HepG2 (cell line): ENCODE measurements at regions not wholly inside any gene's neighbourhood (a gene's known extent, or its start where the extent isn't known, plus 50 kb on each side); places are given as distances from the start of the nearest gene placed in this dataset.

Source experiments
- ATAC-seq: fragments of 200-7000 bp; cut with Tn5 transposase; 3 replicates; pipeline ENCODE4 v1.9.1; 2020; ENCODE audit warnings: mild to moderate bottlenecking, moderate library complexity
- BruUV-seq: library from RNA; stranded (reverse); fragments of 400-500 nt; replicated peaks from 2 replicates; lab custom pipeline; 2021; lab: Mats Ljungman, UMichigan
- CTCF ChIA-PET: fragments of 300-600 bp; formaldehyde crosslinking; extraction: SDS; loops from one replicate; lab custom pipeline; 2021; ENCODE audit warnings: low total read pairs, inconsistent platforms, low intra/inter-chr PET ratio; lab: Yijun Ruan, JAX
- POLR2A ChIA-PET: fragments of 350-600 bp; sonication (Branson Sonifier 250); formaldehyde crosslinking; loops from one replicate; lab custom pipeline; 2020; ENCODE audit warnings: antibody characterized with exemption, inconsistent platforms; lab: Yijun Ruan, JAX
- DNase-seq: peaks from one replicate; pipeline ENCODE4 v3.0.0-alpha.2; 2015; ENCODE audit warnings: low spot score
- FAIRE-seq: peaks from 3 replicates; lab custom pipeline; 2011; peaks lifted over from hg19 to GRCh38; lab: Jason Lieb, UNC
- H2AFZ ChIP-seq: one replicate; pipeline ENCODE4 v1.6.1; 2011; ENCODE audit warnings: low read length, inconsistent platforms
- H3K27ac ChIP-seq: fragments of 300-600 bp; 3 replicates; pipeline ENCODE4 v1.8.0; 2011; ENCODE audit warnings: mixed run types, mild to moderate bottlenecking, mixed read lengths, low read length, inconsistent platforms; ENCODE audit not compliant: insufficient read depth; ENCODE audit errors: extremely low read length
- H3K27me3 ChIP-seq, 2 experiments: fragments of 200-600 bp in 1 of 2; 2 replicates in 1 of 2; 3 replicates in 1 of 2; pipeline versions ENCODE4 v1.6.0 to v1.8.0; 2011; ENCODE audit warnings: low read length in 2 of 2, mild to moderate bottlenecking in 2 of 2, moderate library complexity in 2 of 2, inconsistent platforms in 1 of 2; ENCODE audit not compliant: insufficient read depth in 2 of 2, control insufficient read depth in 1 of 2
- H3K36me3 ChIP-seq, 2 experiments: fragments of 200-600 bp in 1 of 2; replicated peaks in 1 of 2; 2 replicates in 1 of 2; 3 replicates in 1 of 2; pipeline versions ENCODE4 v1.5.1 to v1.8.0; 2011; ENCODE audit warnings: low read length in 2 of 2, inconsistent platforms in 1 of 2; ENCODE audit not compliant: insufficient read depth in 2 of 2, control insufficient read depth in 1 of 2
- H3K4me1 ChIP-seq: 2 replicates; pipeline ENCODE4 v1.5.1; 2012; ENCODE audit warnings: low read length, inconsistent platforms; ENCODE audit not compliant: insufficient read depth
- H3K4me2 ChIP-seq: 2 replicates; pipeline ENCODE4 v1.6.0; 2011; ENCODE audit warnings: low read depth, low read length, inconsistent platforms
- H3K4me3 ChIP-seq, 3 experiments: fragments of 200-600 bp in 1 of 3; sonication (generic), shearing (Covaris generic) in 1 of 3; replicated peaks in 1 of 3; 2 replicates each; pipeline ENCODE4 v1.5.1; 2011 to 2016; ENCODE audit warnings: low read length in 3 of 3, inconsistent platforms in 2 of 3, low read depth in 2 of 3, mild to moderate bottlenecking in 2 of 3, control low read depth in 1 of 3, mixed read lengths in 1 of 3; ENCODE audit not compliant: insufficient read depth in 1 of 3
- H3K79me2 ChIP-seq: one replicate; pipeline ENCODE4 v1.6.1; 2011; ENCODE audit warnings: low read length, inconsistent platforms; ENCODE audit not compliant: insufficient read depth
- H3K9ac ChIP-seq: 2 replicates; pipeline ENCODE4 v1.6.0; 2011; ENCODE audit warnings: mild to moderate bottlenecking, low read depth, low read length, inconsistent platforms; ENCODE audit not compliant: insufficient read depth
- H3K9me3 ChIP-seq: 2 replicates; pipeline ENCODE4 v1.5.1; 2012; ENCODE audit warnings: mild to moderate bottlenecking, low read length
- H4K20me1 ChIP-seq: 2 replicates; pipeline ENCODE4 v1.6.0; 2011; ENCODE audit warnings: inconsistent platforms, mild to moderate bottlenecking, low read length, moderate library complexity; ENCODE audit not compliant: insufficient read depth
- ARID4A ChIP-seq: sonication (generic); formaldehyde crosslinking; IDR thresholded peaks from 2 replicates; pipeline ENCODE4 v1.5.0; 2020; ENCODE audit warnings: mild to moderate bottlenecking, missing genetic modification reagents, borderline replicate concordance
- CHD2 ChIP-seq: IDR thresholded peaks from 2 replicates; pipeline ENCODE4 v1.6.1; 2011; ENCODE audit warnings: low read depth, low read length, improper control_type of control experiment
- NFIB ChIP-seq: sonication (generic); formaldehyde crosslinking; IDR thresholded peaks from 2 replicates; pipeline ENCODE4 v1.9.0; 2021; ENCODE audit warnings: missing genetic modification reagents, mild to moderate bottlenecking, borderline replicate concordance
- RCOR2 ChIP-seq: IDR thresholded peaks from 2 replicates; pipeline ENCODE4 v1.6.1; 2016; ENCODE audit warnings: missing biosample characterization, missing genetic modification reagents
- RORA ChIP-seq: sonication (generic); formaldehyde crosslinking; IDR thresholded peaks from 2 replicates; pipeline ENCODE4 v1.5.0; 2020; ENCODE audit warnings: mild to moderate bottlenecking, missing genetic modification reagents, moderate library complexity
- RXRB ChIP-seq: IDR thresholded peaks from 2 replicates; pipeline ENCODE4 v1.6.1; 2016; ENCODE audit warnings: borderline replicate concordance, missing genetic modification reagents, missing compliant biosample characterization
- ZNF446 ChIP-seq: sonication (generic); formaldehyde crosslinking; IDR thresholded peaks from 2 replicates; pipeline ENCODE4 v1.5.0; 2020; ENCODE audit warnings: mild to moderate bottlenecking, missing genetic modification reagents
- ZNF547 ChIP-seq: sonication (generic); formaldehyde crosslinking; IDR thresholded peaks from 2 replicates; pipeline ENCODE4 v1.5.1; 2020; ENCODE audit warnings: mild to moderate bottlenecking, missing genetic modification reagents
- ZNF609 ChIP-seq: sonication (generic); formaldehyde crosslinking; IDR thresholded peaks from 2 replicates; pipeline ENCODE4 v1.4.0; 2020; ENCODE audit warnings: mild to moderate bottlenecking, missing genetic modification reagents, borderline replicate concordance
- WGBS: methylation state at CpG from one replicate; pipeline ENCODE4 v1.1.6; 2017; ENCODE audit warnings: low lambda C conversion rate; 5-methylcytosine and 5-hydroxymethylcytosine counted together
- in situ Hi-C: cut with HindIII; loops from 2 replicates; pipeline ENCODE4 v1.10.0; 2017; ENCODE audit warnings: low pct_unique_long_range_greater_than_20kb; ENCODE audit not compliant: extremely low pct_ligation_motif_present
- intact Hi-C: fragments of 100-400 bp; cut with micrococcal nuclease; formaldehyde crosslinking; loops from one replicate; pipeline ENCODE4 v1.10.0; 2022; ENCODE audit not compliant: unreplicated experiment
- TF ChIP-seq, protein P1 (sequence below): sonication (generic); formaldehyde crosslinking; IDR thresholded peaks from 2 replicates; pipeline ENCODE4 v1.9.0; 2022; ENCODE audit warnings: missing genetic modification reagents, mild to moderate bottlenecking, borderline replicate concordance
- TF ChIP-seq, protein P2 (sequence below): sonication (generic); formaldehyde crosslinking; conservative IDR thresholded peaks from 2 replicates; pipeline ENCODE4 v1.4.0; 2020; ENCODE audit warnings: missing genetic modification reagents

DNA sequence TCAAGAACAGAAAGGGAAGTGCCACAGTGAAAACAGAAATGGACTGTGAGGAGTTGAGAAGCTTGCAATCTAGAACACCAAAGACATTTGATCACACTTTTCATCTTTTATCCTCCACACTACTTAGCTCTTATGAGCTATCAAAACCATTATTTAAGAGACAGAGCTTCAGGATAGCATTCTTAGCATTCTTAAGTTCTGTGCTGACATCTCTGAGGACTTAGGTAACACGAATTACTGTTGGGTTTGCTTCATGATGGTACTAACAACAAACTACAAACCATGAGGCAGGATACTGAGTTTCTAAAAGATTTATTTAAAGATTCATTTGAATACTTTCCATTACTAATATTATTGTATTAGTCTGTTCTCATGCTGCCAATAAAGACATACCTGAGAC, 1038.6 kb downstream of the TUSC7 start:
- H4K20me1 ChIP-seq, result no peaks in the 10 kb centered on the region
- no peak for FAIRE-seq
- no peak for DNase-seq
- ATAC-seq, result no peak
- ChIA-PET CTCF (no interaction called here), POLR2A (no interaction called here)
- H3K9me3 ChIP-seq, result no peaks in the 10 kb centered on the region
- H3K4me2 ChIP-seq, result no peak overlapping the region
- no peaks in the 10 kb centered on the region for H3K36me3 ChIP-seq
- in situ Hi-C loops, result no loop called here
- BruUV-seq, result no TSS peak
- H3K79me2 ChIP-seq, result no peaks in the 10 kb centered on the region
- H3K27me3 ChIP-seq, result no peaks in the 10 kb centered on the region
- H3K4me3 ChIP-seq, result no peak overlapping the region
- H3K4me1 ChIP-seq, result no peaks in the 10 kb centered on the region
- no peak overlapping the region for H3K9ac ChIP-seq
- WGBS, result 0% methylated on average over 1 of the region's 1 CpG
- intact Hi-C loops, result no loop called here
- H3K27ac ChIP-seq, result no peak overlapping the region
- no peak overlapping the region for H2AFZ ChIP-seq
- no peak for TF ChIP-seq ZNF446
- TF ChIP-seq ZNF547, result no peak
- TF ChIP-seq, protein P1, sequence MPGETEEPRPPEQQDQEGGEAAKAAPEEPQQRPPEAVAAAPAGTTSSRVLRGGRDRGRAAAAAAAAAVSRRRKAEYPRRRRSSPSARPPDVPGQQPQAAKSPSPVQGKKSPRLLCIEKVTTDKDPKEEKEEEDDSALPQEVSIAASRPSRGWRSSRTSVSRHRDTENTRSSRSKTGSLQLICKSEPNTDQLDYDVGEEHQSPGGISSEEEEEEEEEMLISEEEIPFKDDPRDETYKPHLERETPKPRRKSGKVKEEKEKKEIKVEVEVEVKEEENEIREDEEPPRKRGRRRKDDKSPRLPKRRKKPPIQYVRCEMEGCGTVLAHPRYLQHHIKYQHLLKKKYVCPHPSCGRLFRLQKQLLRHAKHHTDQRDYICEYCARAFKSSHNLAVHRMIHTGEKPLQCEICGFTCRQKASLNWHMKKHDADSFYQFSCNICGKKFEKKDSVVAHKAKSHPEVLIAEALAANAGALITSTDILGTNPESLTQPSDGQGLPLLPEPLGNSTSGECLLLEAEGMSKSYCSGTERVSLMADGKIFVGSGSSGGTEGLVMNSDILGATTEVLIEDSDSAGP (CRISPR knock-in tag), result no peak
- no peak for TF ChIP-seq ZNF609 (CRISPR knock-in tag)
- TF ChIP-seq RORA, result no peak
- no peak for TF ChIP-seq ARID4A (CRISPR knock-in tag)
- TF ChIP-seq RCOR2 (CRISPR knock-in tag), result no peak
- no peak for TF ChIP-seq RXRB (CRISPR knock-in tag)
- TF ChIP-seq, protein P2, sequence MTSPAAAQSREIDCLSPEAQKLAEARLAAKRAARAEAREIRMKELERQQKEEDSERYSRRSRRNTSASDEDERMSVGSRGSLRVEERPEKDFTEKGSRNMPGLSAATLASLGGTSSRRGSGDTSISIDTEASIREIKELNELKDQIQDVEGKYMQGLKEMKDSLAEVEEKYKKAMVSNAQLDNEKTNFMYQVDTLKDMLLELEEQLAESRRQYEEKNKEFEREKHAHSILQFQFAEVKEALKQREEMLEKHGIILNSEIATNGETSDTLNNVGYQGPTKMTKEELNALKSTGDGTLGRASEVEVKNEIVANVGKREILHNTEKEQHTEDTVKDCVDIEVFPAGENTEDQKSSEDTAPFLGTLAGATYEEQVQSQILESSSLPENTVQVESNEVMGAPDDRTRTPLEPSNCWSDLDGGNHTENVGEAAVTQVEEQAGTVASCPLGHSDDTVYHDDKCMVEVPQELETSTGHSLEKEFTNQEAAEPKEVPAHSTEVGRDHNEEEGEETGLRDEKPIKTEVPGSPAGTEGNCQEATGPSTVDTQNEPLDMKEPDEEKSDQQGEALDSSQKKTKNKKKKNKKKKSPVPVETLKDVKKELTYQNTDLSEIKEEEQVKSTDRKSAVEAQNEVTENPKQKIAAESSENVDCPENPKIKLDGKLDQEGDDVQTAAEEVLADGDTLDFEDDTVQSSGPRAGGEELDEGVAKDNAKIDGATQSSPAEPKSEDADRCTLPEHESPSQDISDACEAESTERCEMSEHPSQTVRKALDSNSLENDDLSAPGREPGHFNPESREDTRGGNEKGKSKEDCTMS (CRISPR knock-in tag), result no peak
- no peak for TF ChIP-seq CHD2
- no peak for TF ChIP-seq NFIB (CRISPR knock-in tag)
